ENCODE measurements at regions not wholly inside any gene's neighbourhood (a gene's known extent, or its start where the extent isn't known, plus 50 kb on each side); places are given as distances from the start of the nearest gene placed in this dataset.

DNA sequence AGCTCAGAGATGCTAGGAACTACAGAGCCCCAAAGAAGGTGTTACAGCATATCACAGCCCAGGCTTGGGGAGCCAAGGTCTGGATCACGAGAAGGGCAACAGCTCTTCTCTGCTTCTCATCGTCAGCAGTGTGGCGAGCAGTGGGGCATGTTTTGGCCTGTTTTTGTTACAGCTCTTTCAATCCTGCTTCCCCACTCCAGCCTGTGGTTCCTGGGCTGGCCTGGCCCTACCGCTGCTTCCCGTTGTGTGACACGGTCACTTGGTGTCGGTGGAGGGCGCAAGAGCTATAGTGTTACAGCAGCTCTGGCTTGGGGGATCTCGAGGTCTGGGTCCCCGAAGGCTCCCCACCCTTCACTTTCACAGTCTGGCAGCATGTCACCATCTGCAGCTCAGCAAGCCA lies 870.2 kb downstream of the CBLN2 start:
- no peak for TF ChIP-seq EZH2 (IDR thresholded peaks at IDR 0.05; ENCODE audit: borderline replicate concordance, low read depth, low read length, severe bottlenecking)
- TF ChIP-seq, protein P1, sequence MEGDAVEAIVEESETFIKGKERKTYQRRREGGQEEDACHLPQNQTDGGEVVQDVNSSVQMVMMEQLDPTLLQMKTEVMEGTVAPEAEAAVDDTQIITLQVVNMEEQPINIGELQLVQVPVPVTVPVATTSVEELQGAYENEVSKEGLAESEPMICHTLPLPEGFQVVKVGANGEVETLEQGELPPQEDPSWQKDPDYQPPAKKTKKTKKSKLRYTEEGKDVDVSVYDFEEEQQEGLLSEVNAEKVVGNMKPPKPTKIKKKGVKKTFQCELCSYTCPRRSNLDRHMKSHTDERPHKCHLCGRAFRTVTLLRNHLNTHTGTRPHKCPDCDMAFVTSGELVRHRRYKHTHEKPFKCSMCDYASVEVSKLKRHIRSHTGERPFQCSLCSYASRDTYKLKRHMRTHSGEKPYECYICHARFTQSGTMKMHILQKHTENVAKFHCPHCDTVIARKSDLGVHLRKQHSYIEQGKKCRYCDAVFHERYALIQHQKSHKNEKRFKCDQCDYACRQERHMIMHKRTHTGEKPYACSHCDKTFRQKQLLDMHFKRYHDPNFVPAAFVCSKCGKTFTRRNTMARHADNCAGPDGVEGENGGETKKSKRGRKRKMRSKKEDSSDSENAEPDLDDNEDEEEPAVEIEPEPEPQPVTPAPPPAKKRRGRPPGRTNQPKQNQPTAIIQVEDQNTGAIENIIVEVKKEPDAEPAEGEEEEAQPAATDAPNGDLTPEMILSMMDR (IDR thresholded peaks at IDR 0.05; ENCODE audit: borderline replicate concordance, extremely low read depth, low read length, poor library complexity, severe bottlenecking): no peak
